H1 (cell line): ENCODE measurements at regions not wholly inside any gene's neighbourhood (a gene's known extent, or its start where the extent isn't known, plus 50 kb on each side); places are given as distances from the start of the nearest gene placed in this dataset.

Experiments used
- CTCF ChIA-PET: fragments of 300-600 bp; sonication (Branson Sonifier 250); formaldehyde crosslinking; loops from one replicate; lab custom pipeline; 2021; ENCODE audit not compliant: partially characterized antibody; lab: Charles Lee
- POLR2A ChIA-PET: fragments of 300-600 bp; sonication (Branson Sonifier 250); formaldehyde crosslinking; loops from one replicate; lab custom pipeline; 2021; ENCODE audit warnings: inconsistent platforms; ENCODE audit not compliant: partially characterized antibody; lab: Charles Lee
- DNase-seq, 2 experiments: peaks; one replicate each; pipeline versions ENCODE4 v3.0.0 to v3.0.0-alpha.2; 2010 to 2022; ENCODE audit warnings: low spot score in 2 of 2, low read depth in 1 of 2, mixed read lengths in 1 of 2
- FAIRE-seq: peaks from 2 replicates; lab custom pipeline; 2011; peaks lifted over from hg19 to GRCh38; lab: Jason Lieb, UNC
- H2AFZ ChIP-seq: 2 replicates; pipeline ENCODE4 v1.8.1; 2012; ENCODE audit warnings: low read length, inconsistent platforms
- H2AK5ac ChIP-seq: 2 replicates; pipeline ENCODE4 v1.6.1; 2013; ENCODE audit warnings: low read depth, low read length
- H2BK120ac ChIP-seq: replicated peaks from 2 replicates; pipeline ENCODE3; 2013; ENCODE audit warnings: low read depth, low read length, inconsistent platforms
- H2BK12ac ChIP-seq: 2 replicates; pipeline ENCODE4 v1.6.1; 2013; ENCODE audit warnings: low read depth, low read length
- H2BK15ac ChIP-seq: 2 replicates; pipeline ENCODE4 v1.6.1; 2013; ENCODE audit warnings: low read length
- H2BK20ac ChIP-seq: 2 replicates; pipeline ENCODE4 v1.6.1; 2013; ENCODE audit warnings: low read length
- H2BK5ac ChIP-seq: 2 replicates; pipeline ENCODE4 v1.6.1; 2013; ENCODE audit warnings: low read depth, low read length
- H3K14ac ChIP-seq: 2 replicates; pipeline ENCODE4 v1.6.1; 2013; ENCODE audit warnings: inconsistent platforms; ENCODE audit not compliant: insufficient read length
- H3K18ac ChIP-seq: 2 replicates; pipeline ENCODE4 v1.6.1; 2013; ENCODE audit warnings: low read length; ENCODE audit errors: extremely low read depth
- H3K23ac ChIP-seq: 2 replicates; pipeline ENCODE4 v1.6.1; 2013; ENCODE audit warnings: inconsistent platforms; ENCODE audit not compliant: insufficient read length
- H3K23me2 ChIP-seq: 2 replicates; pipeline ENCODE4 v1.6.1; 2013; ENCODE audit warnings: low read depth, low read length
- H3K27ac ChIP-seq: 2 replicates; pipeline ENCODE4 v1.6.1; 2011; ENCODE audit warnings: low read depth, low read length, inconsistent platforms
- H3K27me3 ChIP-seq, 4 experiments: replicated peaks in 1 of 4; 1 replicate in 1 of 4; 2 replicates in 3 of 4; pipeline versions ENCODE4 v1.6.1 to v1.8.1; 2011 to 2013; ENCODE audit warnings: low read length in 3 of 4, mild to moderate bottlenecking in 3 of 4, inconsistent platforms in 2 of 4, mixed read lengths in 2 of 4, moderate library complexity in 1 of 4; ENCODE audit not compliant: control insufficient read depth in 3 of 4, insufficient read depth in 3 of 4; ENCODE audit errors: extremely low read depth in 1 of 4
- H3K36me3 ChIP-seq, 4 experiments: 2 replicates each; pipeline versions ENCODE4 v1.6.1 to v1.8.1; 2011 to 2013; ENCODE audit warnings: mild to moderate bottlenecking in 4 of 4, low read length in 3 of 4, moderate library complexity in 2 of 4, control low read depth in 1 of 4, inconsistent platforms in 1 of 4; ENCODE audit not compliant: insufficient read depth in 4 of 4, control insufficient read depth in 2 of 4
- H3K4ac ChIP-seq: replicated peaks from 2 replicates; pipeline ENCODE3; 2013; ENCODE audit warnings: low read length, low read depth, mixed read lengths, inconsistent platforms; ENCODE audit not compliant: insufficient read length
- H3K4me1 ChIP-seq, 4 experiments: replicated peaks in 1 of 4; 1 replicate in 1 of 4; 2 replicates in 3 of 4; pipeline versions ENCODE4 v1.6.1 to v1.8.1; 2011 to 2013; ENCODE audit warnings: low read length in 3 of 4, inconsistent platforms in 2 of 4, mixed read lengths in 1 of 4; ENCODE audit not compliant: insufficient read depth in 4 of 4, control insufficient read depth in 3 of 4
- H3K4me2 ChIP-seq, 2 experiments: 2 replicates each; pipeline versions ENCODE4 v1.6.1 to v1.8.1; 2011 to 2013; ENCODE audit warnings: low read depth in 2 of 2, low read length in 2 of 2, control low read depth in 1 of 2, inconsistent platforms in 1 of 2, mild to moderate bottlenecking in 1 of 2; ENCODE audit not compliant: insufficient read depth in 1 of 2
- H3K4me3 ChIP-seq, 4 experiments: fragments of 200-600, 300-600 bp in 1 of 4; sonication (generic), shearing (Covaris generic), sonication (Bioruptor Twin) in 1 of 4; 2 replicates each; pipeline versions ENCODE4 v1.5.1 to v1.8.1; 2011 to 2016; ENCODE audit warnings: low read length in 4 of 4, low read depth in 3 of 4, control low read depth in 2 of 4, inconsistent platforms in 2 of 4, mild to moderate bottlenecking in 2 of 4, mixed read lengths in 1 of 4, moderate library complexity in 1 of 4; ENCODE audit not compliant: insufficient read depth in 2 of 4; ENCODE audit errors: extremely low read depth in 1 of 4
- H3K56ac ChIP-seq: replicated peaks from 2 replicates; pipeline ENCODE3; 2013; ENCODE audit warnings: low read depth, mild to moderate bottlenecking, mixed read lengths, low read length, inconsistent platforms; ENCODE audit not compliant: insufficient read length
- H3K79me1 ChIP-seq: 2 replicates; pipeline ENCODE4 v1.6.1; 2013; ENCODE audit warnings: low read depth, low read length, control low read depth
- H3K79me2 ChIP-seq, 2 experiments: 2 replicates each; pipeline versions ENCODE4 v1.6.1 to v1.8.1; 2012 to 2013; ENCODE audit warnings: low read length in 2 of 2, mild to moderate bottlenecking in 2 of 2, inconsistent platforms in 1 of 2; ENCODE audit not compliant: insufficient read depth in 2 of 2, control insufficient read depth in 1 of 2
- H3K9ac ChIP-seq, 4 experiments: replicated peaks in 1 of 4; 1 replicate in 1 of 4; 2 replicates in 3 of 4; pipeline versions ENCODE4 v1.6.1 to v1.8.1; 2011 to 2013; ENCODE audit warnings: low read depth in 3 of 4, low read length in 3 of 4, control low read depth in 2 of 4, mild to moderate bottlenecking in 2 of 4, moderate library complexity in 2 of 4, inconsistent platforms in 1 of 4; ENCODE audit errors: extremely low read depth in 1 of 4
- H3K9me3 ChIP-seq, 2 experiments: 2 replicates each; pipeline versions ENCODE4 v1.6.1 to v1.8.1; 2012 to 2013; ENCODE audit warnings: mild to moderate bottlenecking in 2 of 2, moderate library complexity in 2 of 2, control low read depth in 1 of 2, inconsistent platforms in 1 of 2, low read depth in 1 of 2, low read length in 1 of 2, mixed read lengths in 1 of 2; ENCODE audit not compliant: insufficient read depth in 2 of 2
- H4K20me1 ChIP-seq, 2 experiments: replicated peaks in 1 of 2; 2 replicates each; pipeline versions ENCODE3 to v1.8.1; 2011 to 2013; ENCODE audit warnings: inconsistent platforms in 2 of 2, low read length in 2 of 2, mild to moderate bottlenecking in 1 of 2; ENCODE audit not compliant: insufficient read depth in 2 of 2, control insufficient read depth in 1 of 2
- H4K5ac ChIP-seq: 2 replicates; pipeline ENCODE4 v1.6.1; 2013; ENCODE audit warnings: low read length, low read depth, mixed read lengths, inconsistent platforms; ENCODE audit not compliant: insufficient read length
- H4K8ac ChIP-seq: 2 replicates; pipeline ENCODE4 v1.8.0; 2013; ENCODE audit warnings: mild to moderate bottlenecking, moderate library complexity, low read length, inconsistent platforms; ENCODE audit not compliant: insufficient read depth; ENCODE audit errors: extremely low read depth
- H4K91ac ChIP-seq: replicated peaks from 2 replicates; pipeline ENCODE3; 2013; ENCODE audit warnings: low read length, mixed read lengths, inconsistent platforms; ENCODE audit not compliant: insufficient read length
- ATF2 ChIP-seq: IDR thresholded peaks from 2 replicates; pipeline ENCODE4 v1.6.1; 2012; ENCODE audit warnings: low read length, inconsistent platforms
- CBX5 ChIP-seq: fragments of 300-800, 300-1000 bp; sonication (generic); IDR thresholded peaks from 2 replicates; pipeline ENCODE4 v1.7.1; 2016; ENCODE audit warnings: antibody characterized with exemption, low read length, low read depth
- CHD2 ChIP-seq: IDR thresholded peaks from 2 replicates; pipeline ENCODE4 v1.6.1; 2012; ENCODE audit warnings: low read length, improper control_type of control experiment
- EZH2 ChIP-seq: fragments of 200-600 bp; sonication (generic); IDR thresholded peaks from 2 replicates; pipeline ENCODE4 v1.7.1; 2012; ENCODE audit warnings: low read depth, mild to moderate bottlenecking, moderate library complexity, low read length, inconsistent platforms; ENCODE audit not compliant: severe bottlenecking
- GTF2F1 ChIP-seq: IDR thresholded peaks from 2 replicates; pipeline ENCODE4 v1.6.1; 2012; ENCODE audit warnings: low read depth, low read length, improper control_type of control experiment, borderline replicate concordance
- HDAC6 ChIP-seq: IDR thresholded peaks from one replicate; pipeline ENCODE4 v1.7.1; 2012; ENCODE audit warnings: low read depth, mild to moderate bottlenecking, inconsistent platforms, low read length, moderate library complexity
- MAFK ChIP-seq: IDR thresholded peaks from 2 replicates; pipeline ENCODE4 v1.6.1; 2012; ENCODE audit warnings: low read depth, mild to moderate bottlenecking, improper control_type of control experiment, low read length
- POLR2AphosphoS5 ChIP-seq: IDR thresholded peaks from 2 replicates; pipeline ENCODE4 v1.6.1; 2011; ENCODE audit warnings: low read depth, low read length
- RXRA ChIP-seq: IDR thresholded peaks from 2 replicates; pipeline ENCODE4 v1.6.1; 2011; ENCODE audit warnings: low read depth, mild to moderate bottlenecking, low read length, moderate library complexity; ENCODE audit not compliant: insufficient read depth
- SIN3A ChIP-seq, 2 experiments: IDR thresholded peaks in 1 of 2; conservative IDR thresholded peaks in 1 of 2; 2 replicates each; pipeline ENCODE4 v1.6.1; 2011 to 2012; ENCODE audit warnings: low read length in 2 of 2, improper control_type of control experiment in 1 of 2, low read depth in 1 of 2, mild to moderate bottlenecking in 1 of 2
- SIX5 ChIP-seq: IDR thresholded peaks from 2 replicates; pipeline ENCODE4 v1.6.1; 2011; ENCODE audit warnings: mild to moderate bottlenecking, low read depth, low read length
- TEAD4 ChIP-seq: IDR thresholded peaks from 2 replicates; pipeline ENCODE4 v1.6.1; 2012; ENCODE audit warnings: low read depth, low read length, inconsistent platforms, mixed read lengths
- WGBS, 2 experiments: shearing (Covaris generic) in 1 of 2; methylation state at CpG; one replicate each; pipeline versions ENCODE4 v1.1.6 to v1.1.7; 2013 to 2015; ENCODE audit warnings: low lambda C conversion rate in 2 of 2, mixed read lengths in 2 of 2, inconsistent platforms in 1 of 2, low coverage in 1 of 2, missing lambda C conversion rate in 1 of 2; ENCODE audit not compliant: insufficient replicate concordance in 2 of 2, insufficient coverage in 1 of 2, insufficient read length in 1 of 2; ENCODE audit errors: extremely low coverage in 1 of 2, missing lambda C conversion rate in 1 of 2; 5-methylcytosine and 5-hydroxymethylcytosine counted together

- Histone ChIP-seq H2AK5ac (no peak overlapping the region), H3K27me3 (no peaks in the 10 kb centered on the region), H3K79me2 (no peaks in the 10 kb centered on the region), H2BK5ac (no peak overlapping the region), H3K36me3 (no peaks in the 10 kb centered on the region), H3K9me3 (no peaks in the 10 kb centered on the region), H2BK120ac (no peak overlapping the region), H2BK15ac (no peak overlapping the region), H2AFZ (no peak overlapping the region), H3K27ac (no peak overlapping the region), H3K18ac (no peak overlapping the region), H4K5ac (no peak overlapping the region), H4K20me1 (no peaks in the 10 kb centered on the region), H2BK20ac (no peak overlapping the region), H4K91ac (no peak overlapping the region), H3K4ac (no peak overlapping the region), H3K56ac (no peak overlapping the region), H3K23ac (no peak overlapping the region), H3K4me3 (no peak overlapping the region), H3K14ac (no peak overlapping the region), H2BK12ac (no peak overlapping the region), H3K23me2 (no peaks in the 10 kb centered on the region), H3K4me2 (no peak overlapping the region), H3K9ac (no peak overlapping the region), H3K79me1 (no peaks in the 10 kb centered on the region), H3K4me1 (no peaks in the 10 kb centered on the region), H4K8ac (no peak overlapping the region)
- ChIA-PET CTCF (interaction anchor here (0.7 to 2.2 kb wide), 3 partner anchors 14 to 182 kb away, joined by 3 to 5 read pairs (median 3); no protein-coding TSS in a partner anchor), POLR2A (no interaction called here)
- DNase-seq (no peak), FAIRE-seq (no peak)
- WGBS, 2 experiments: 84% methylated on average over 2 of the region's 2 CpGs; no CpG with 5 or more reads in 1 of the 2 experiments
- TF ChIP-seq MAFK (no peak), RXRA (no peak), CBX5 (no peak), CHD2 (no peak), SIN3A (conservative IDR thresholded peaks at IDR 0.05 in 1 of 2, IDR thresholded peaks at IDR 0.05 in 1 of 2; ENCODE audit: low read depth in 1 of 2, low read length in 2 of 2) (no peak), TEAD4 (no peak), SIX5 (no peak), EZH2 (no peak), GTF2F1 (no peak), ATF2 (no peak), HDAC6 (no peak), POLR2AphosphoS5 (no peak)
Observed at GRCh38 chr5:68070591-68071281, 144.8 kb upstream of the PIK3R1 start.
